8988T (cell line): ENCODE measurements at regions not wholly inside any gene's neighbourhood (a gene's known extent, or its start where the extent isn't known, plus 50 kb on each side); places are given as distances from the start of the nearest gene placed in this dataset.
"Not testable (repeated sequence)": the region's sequence is repeated elsewhere in the genome, so short reads cannot be mapped to it uniquely, and the experiment has no call there.

ENCODE experiments used
- DNase-seq: peaks from one replicate; pipeline ENCODE4 v3.0.0; 2011

DNA sequence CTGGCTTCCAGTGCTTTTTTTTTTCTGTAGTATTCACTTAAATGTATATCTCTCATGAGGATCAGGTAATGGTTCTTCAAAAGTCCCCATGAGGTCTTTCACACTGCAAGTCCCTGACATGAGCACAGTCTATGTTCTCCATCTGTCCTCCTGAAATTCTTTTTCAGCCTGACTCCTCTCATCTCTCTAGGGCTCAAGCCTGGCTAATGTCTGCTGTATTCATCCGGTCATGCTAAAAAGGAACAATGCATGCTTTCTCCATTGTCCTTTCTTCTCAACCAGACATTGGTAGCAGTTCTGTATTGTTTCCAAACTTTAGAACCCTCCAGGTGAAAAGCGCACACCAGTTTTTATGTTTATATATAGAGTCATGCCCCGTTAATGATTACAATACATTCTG, 368.3 kb upstream of the OLFM3 start:
- no peak for DNase-seq

DNA sequence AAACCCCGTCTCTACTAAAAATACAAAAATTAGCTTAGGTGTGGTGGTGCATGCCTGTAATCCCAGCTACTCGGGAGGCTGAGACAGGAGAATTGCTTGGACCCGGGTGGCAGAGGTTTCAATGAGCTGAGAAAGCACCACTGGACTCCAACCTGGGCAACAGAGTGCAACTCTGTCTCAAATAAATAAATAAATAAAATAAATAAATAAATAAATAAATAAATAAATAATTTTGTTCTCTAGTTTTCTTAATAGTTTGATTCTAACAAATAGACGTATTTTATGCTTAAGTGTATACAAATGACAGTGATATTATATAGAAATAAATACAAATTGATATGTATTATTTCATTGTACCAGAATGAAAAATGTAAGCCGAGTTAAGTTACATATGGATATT, 339.9 kb upstream of the OLFM3 start:
- no peak for DNase-seq

DNA sequence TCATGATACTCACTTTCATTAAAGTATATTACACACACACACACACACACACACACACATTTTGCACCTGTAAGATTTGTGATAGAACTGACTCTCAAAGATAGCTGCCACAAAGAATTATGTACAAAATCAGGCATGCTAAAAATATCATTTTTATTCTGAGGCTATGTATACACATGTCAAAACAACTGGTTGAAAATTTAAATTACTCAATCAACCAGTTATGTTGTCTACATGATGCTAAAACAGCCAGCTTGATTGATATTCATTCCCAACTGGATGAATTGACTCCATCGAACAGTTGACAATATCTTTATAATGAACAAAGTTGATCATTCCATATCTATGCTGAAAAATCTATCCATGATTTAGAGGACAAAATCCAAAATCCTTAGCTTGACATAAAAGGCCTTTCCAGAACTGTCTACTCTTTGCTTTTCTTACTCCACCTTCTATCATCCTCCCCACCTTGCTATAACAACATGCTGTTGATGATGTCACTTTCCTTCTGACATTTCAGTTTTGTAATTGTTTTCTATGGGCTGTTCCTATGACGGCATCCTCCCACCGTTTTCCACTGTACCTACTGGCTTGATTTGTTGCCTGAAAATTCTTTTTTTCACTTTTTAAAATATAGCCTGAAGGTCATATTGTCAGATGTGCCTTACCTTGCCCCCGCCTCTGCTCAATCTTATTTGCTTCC, 321.5 kb upstream of the OLFM3 start:
- no peak for DNase-seq

DNA sequence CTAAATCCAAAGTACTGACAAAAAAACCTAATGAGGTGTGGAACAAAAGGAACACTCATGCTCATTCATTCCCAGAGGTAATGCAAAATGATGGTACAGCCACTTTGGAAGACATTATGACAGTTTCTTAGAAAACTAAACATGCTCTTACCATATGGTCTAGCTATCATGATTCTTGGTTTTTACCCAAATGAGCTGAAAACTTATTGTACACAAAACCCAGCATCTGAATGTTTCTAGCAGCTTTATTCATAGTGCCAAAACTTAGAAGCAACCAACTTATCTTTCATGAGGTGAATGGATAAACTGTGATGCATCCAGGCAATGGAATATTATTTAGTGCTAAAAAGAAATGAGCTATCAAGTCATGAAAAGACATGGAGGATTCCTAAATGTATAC, 318.4 kb upstream of the OLFM3 start:
- no peak for DNase-seq

DNA sequence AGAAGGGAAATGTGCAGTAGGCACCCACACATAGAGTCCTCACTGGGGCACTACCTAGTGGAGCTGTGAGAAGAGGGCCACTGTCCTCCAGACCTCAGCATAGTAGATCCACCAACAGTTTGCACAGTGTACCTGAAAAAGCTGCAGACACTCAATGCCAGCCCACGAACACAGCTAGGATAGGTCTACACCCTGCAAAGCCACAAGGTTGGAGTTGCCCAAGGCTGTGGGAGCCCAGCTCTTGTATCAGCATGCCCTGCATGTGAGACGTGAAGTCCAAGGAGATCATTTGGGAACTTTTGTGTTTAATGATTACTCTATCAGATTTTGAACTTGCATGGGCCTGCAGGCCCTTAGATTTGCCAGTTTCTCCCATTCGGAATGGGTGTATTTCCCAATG, 299.4 kb upstream of the OLFM3 start:
- no peak for DNase-seq

DNA sequence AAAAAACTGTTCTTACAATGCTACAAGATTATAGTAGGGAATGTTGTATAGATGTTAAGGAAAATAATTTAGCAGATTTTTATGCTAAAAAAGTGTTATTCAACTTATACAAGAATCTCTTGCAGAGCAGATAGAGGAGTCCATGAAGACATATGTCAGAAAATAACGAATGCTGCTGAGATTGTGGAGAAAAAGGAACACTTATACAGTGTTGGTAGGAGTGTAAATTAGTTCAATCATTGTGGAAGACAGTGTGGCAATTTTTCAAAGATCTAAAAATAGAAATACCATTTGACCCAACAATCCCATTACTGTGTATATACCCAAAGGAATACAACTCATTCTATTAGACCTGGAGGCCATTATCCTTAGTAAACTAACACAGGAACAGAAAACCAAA, 286.2 kb upstream of the OLFM3 start:
- no peak for DNase-seq

DNA sequence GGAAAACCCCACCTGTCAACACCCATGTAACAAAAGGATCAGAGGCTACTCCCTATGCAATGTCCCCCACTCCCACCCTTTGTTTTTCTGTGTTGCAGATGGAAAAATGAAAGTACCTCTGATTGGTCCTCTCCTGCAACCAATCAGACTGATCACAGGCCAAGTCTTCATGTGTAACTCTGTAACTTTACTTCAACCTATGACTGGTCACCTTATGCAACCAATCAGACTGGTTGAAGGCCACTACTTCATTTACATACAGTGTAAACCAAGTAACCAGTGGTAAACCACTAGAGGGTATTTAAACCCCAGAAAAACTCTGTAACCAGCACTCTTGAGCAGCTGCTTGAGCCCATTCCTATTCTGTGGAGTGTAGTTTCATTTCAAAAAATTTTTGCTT, 266.3 kb upstream of the OLFM3 start:
- no peak for DNase-seq

DNA sequence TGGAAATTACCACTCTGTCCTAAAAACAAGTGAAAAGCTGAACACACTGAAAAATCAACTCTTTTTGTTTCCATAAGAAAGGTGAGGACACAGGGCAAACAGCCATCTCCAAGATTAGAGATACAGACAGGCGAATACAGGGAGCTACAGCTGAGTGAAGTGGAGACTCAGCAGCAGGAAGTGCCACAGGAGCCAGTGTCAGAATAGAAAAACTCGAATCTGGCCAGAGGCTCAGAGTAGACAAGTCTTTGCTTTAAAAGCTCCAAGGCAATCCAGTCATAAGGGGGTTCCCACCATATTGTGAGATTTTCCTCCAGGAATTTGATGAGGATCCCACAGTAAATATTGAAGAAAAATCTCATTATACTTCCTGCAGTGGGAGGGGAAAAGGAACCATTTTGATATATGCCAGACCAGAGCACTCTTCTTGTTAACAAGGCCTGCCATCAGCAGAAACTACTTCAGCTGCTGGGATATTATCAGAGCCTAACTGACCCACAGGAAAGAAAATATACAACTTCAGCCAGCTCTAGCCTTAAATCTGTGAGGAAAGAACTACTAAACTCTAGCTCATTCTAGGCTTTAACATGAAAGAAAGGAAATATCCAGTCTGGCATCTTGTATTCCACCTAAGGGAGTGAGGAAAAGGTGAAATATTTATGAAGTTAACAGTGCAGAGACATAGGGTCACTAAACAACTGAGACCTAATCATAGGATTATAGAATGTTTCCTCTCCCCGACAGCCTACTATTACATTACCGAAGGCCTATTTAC, 256.2 kb upstream of the OLFM3 start:
- DNase-seq: no peak

DNA sequence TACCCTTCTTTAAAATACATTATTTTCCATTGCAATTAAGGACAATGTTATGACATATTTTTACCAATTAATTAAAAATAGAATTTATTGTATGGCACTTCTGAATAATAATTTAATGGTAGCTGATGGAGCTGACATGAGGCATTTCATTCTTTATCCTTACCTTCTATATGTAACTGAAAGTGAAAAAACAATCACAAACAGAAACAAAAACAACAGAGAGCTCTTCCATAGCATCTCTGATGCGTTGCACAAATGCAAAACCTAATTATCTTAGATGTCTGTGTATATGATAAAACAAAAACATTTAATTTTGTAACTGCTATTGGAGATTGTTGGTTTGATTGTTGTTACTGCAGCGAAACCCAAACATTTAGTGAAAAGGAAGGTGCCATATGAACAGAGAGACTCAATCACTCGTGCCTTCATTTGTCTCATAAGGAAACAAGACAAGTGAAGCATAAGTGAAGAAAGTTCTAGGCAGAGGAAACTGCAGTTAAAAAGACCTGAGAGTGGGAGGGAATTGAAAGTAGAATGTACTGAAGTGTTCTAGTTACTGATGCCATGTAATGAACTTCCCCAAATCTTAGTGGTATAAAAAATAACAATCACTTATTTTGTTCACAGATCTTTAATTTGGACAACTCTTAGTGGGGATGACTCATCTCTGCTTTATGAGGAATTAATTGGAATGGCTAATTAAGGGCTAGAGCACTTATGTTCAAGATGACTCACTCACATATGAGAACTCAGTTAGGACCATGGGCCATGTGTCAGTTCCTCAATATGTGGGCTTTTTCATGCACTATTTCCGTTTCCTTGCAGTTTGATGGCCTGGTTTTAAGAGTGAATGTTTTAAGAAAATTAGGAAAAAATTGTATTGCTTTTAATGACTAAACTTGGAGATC, 245.0 kb upstream of the OLFM3 start:
- DNase-seq: no peak

DNA sequence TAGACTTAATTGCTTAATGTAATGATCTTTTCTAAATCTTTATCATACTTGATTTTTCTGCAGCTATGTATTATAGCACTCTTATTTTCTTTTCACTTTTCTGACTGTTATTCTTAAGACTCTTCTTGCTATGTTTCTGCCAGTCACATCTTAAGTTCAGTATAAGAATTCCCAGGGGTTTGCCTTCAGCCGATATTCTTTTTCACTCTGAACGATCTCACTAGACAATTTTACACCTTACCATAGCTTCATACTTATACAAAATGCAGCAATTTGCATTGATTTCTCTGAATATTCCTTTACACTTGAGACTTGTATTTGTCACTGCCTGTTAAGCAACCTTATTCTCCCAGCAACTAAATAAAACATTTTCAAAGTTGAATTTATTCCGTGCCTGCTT, 242.5 kb upstream of the OLFM3 start:
- DNase-seq: no peak

DNA sequence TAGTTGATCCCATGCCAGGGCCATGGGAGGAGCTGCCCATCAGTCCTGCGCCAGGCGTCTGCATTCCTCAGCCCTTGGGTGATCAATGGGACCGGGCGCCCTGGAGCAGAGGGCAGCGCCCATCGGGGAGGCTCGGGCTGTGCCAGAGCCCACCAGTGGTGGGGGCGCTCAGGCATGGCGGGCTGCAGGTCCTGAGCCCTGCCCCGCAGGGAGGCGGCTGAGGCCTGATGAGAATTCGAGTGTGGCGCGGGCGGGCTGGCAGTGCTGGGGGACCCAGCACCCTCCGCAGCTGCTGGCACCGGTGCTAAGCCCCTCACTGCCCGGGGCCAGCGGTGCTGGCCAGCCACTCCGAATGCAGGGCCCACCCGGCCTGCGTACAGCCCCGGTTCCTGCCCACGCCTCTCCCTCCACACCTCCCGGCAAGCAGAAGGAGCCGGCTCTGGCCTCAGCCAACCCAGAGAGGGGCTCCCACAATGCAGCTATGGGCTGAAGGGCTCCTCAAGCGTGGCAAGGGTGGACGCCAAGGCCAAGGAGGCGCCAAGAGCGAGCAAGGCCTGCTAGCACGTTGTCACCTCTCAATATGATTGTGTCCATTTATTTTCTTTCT, 238.1 kb upstream of the OLFM3 start:
- DNase-seq: no peak

DNA sequence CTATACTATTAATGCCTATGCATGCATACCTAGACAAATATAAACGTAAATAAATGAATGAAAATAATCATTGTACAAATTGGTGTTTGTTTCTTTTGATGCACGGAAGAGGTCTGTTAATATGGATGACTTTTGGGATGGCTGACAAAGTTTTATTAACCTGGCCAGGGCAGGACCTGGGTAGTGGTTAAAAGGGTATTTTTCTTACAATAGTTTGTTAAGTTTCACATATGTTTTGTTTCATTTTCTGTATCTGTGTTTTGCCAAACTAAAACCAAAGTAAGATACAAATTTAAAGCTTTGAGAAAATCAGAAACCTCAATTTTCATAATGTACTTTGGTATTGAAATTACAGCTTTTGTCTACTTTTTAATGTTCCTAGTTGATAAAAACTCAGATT, 222.7 kb upstream of the OLFM3 start:
- DNase-seq: no peak

DNA sequence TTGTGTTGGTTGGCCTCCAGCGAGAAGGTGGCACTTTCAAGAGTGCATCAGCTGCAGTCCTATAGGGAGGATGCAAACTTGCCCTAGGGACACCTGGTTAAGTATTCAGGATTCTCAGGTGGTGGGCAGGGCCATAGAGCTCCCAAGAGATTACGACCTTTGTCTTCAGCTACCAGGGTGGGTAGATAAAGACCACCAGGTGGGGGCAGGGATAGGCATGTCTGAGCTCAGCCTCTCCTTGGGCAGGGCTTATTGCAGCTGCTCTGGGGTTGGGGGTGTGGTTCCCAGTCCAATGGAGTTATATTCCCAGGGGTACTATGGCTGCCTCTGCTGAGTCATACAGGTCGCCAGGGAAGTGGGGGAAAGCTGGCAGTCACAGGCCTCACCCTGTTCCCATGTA, 214.2 kb upstream of the OLFM3 start:
- DNase-seq: not testable (repeated sequence)

DNA sequence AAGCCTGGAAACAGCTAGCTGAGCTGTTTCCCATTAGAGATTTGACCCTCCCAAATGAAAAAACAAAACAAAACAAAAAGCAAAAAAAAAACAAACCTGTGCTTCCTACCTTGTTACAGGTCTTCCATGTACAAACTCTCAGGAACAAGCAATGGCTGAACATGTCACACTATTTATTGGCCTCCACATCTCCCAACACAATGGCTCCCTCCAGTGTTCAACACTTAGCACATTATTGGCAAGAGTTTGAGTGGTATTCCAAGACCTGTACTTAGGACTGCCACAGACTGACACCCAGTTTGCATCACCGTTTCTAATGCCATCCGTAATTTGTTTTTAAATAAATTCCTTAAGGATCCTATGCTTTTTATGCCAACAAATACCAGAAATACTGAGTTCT, 195.0 kb upstream of the OLFM3 start:
- DNase-seq: peak; percentile 1

DNA sequence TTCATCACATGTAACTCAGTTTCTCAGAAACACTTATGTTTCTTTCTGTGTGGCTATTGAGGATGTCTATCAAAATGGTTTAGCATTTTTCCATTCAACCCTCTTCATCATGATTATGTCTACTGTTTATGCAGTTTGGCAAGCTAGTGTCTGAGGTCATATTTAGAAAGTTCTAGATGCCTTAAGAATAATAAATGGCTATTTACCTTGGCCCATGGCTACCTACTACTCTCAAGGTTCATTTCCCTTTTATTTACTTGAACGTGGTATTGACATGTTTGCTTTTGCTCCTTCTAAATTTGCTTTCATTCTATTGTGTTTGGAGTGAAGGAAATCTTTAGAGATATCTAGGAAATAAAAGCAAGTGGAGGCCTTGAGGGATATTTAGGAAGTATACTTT, 193.7 kb upstream of the OLFM3 start:
- no peak for DNase-seq

DNA sequence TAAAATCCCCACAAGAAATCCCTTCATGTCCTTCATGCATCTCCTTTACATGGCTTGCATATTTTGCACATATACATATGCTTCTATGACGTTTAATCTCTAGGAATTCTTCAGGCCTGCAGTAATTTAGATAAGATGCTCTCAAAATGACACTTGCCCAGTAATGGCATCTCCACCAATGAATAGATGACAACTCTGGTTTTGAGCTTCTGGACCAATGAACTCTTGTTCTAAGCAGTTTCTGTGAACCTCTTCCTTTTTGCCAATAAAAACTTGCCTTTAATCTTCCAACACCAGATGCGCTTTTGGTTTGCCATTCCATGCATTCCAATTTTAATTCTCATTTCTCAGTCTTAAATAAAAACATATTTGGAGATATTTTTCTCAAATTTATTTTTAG, 189.8 kb upstream of the OLFM3 start:
- DNase-seq: no peak

DNA sequence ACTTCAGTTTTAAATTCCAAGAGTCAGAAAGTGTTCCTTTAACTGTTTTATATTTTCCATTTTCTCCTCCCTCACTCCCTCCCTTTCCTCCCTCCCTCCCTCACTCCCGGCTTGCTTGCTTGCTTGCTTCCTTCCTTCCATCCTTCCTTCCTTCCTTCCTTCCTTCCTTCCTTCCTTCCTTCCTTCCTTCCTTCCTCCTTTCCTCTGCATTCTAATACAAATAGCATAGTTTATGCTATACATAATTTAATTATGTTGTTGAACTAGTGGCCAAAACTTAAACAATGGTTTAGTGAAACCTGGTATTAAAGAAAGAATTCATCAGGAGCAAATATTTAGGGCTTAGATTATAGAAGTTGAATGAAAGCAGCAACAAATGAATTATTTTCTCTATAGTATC, 188.5 kb upstream of the OLFM3 start:
- DNase-seq: no peak

DNA sequence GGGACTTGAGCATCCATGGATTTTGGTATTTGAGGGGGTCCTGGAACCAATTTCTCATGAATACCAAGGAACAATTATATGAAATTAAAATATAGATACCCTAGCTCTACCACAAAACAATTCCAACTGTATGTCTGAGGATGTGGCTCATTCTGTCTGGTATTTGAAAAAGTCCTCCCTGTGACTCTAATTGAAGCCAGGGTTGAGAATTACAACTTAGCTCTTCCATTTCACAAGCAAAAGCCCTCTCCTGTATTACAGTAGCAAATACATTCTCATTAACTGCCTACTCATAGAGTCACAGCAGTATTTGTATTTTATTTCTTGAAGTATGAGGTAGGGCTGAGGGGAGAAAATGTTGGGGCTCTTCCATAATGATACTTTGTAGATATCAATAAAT, 187.8 kb upstream of the OLFM3 start:
- DNase-seq: no peak

DNA sequence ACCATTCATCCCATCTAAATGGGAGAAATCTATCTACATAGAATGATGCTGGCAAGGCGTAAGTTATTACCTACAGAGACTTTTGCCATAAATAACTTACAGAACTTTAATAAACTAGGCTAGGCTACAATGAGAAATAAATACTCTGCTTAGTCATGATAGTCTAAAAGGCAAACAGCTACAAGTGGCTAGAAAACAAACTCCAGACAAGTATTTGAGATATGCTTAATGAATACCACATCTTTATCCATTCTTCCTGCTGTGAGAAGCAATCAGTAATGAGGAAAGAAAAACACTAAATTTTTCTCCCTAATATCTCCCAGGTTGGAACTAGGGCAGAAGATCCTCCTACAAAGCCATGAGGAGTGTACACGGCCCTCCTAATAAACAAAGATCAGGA, 187.0 kb upstream of the OLFM3 start:
- no peak for DNase-seq

DNA sequence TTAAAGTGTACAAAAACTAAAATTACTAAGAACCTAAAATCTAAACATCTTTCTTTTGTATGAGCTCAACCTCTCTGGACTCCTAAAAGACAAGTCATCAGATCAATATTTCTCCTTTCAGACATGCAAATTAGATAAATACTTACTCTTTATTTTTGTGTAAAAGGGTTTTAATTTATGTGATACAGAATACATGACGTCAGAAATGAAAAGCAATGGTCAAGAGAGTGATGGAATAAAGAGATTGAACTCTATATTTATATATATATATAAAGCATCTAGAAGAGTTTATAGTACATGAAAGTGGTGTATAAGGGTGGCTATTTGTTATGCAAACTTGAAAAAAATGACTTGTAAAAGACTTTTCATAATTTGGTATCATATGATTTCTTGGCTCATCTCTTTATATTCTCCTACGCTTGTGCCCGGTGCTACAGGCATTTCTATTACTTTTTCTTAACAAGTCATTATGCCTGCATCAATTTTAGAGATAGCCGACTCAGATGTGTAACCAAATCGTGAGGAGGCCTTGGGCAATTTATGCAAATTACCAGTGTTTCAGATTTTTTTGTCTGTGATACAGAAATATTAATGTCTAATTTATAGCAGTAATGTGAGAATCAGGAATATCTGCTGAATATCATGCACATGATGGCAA, 186.0 kb upstream of the OLFM3 start:
- DNase-seq: no peak

DNA sequence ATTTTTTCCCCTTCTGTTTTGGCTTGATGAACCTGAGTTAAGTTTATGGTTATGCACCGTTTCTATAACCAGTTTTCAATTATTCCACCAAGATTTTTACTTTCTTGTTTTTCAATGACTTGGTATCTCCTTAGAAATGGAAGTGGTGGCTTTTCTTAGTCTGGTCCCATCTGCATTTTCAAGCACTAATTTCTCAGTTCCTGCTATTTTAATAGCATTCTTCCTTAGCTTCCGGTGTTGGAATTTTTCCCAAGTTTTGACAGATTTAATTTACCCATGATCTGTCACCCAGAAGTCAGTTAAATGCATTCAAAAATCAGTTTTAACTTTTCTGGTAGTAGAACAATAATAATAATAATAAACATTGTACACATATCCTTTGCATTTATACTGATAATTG, 184.6 kb upstream of the OLFM3 start:
- DNase-seq: no peak

DNA sequence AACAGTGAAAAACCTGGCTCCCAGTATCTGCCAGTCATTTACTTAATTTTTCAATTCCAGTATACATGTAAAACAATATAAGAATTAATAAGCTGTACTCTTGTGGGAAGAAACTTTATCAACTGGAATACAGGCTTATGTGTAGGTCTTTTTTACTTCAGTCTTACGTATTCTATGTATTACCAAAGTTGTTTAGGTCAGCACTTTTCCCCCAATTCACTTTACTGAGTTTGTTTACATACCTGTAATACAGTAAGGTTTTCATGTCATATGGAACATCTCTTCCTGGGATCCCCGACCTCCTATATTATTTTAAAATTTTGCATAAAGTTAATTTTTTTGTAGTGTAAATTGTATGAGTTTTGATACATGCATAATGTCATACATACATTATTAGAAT, 181.8 kb upstream of the OLFM3 start:
- DNase-seq: no peak
